A673 (cell line): ENCODE measurements at regions not wholly inside any gene's neighbourhood (a gene's known extent, or its start where the extent isn't known, plus 50 kb on each side); places are given as distances from the start of the nearest gene placed in this dataset.

Source experiments
- EZH2 ChIP-seq: fragments of 200-600 bp; sonication (generic); IDR thresholded peaks from 2 replicates; pipeline ENCODE4 v1.6.1; 2017; ENCODE audit warnings: borderline replicate concordance, low read depth, mild to moderate bottlenecking, mixed read lengths, antibody characterized with exemption, low read length; ENCODE audit not compliant: poor library complexity, severe bottlenecking
- TF ChIP-seq, protein P1 (sequence below): fragments of 300-800, 200-600 bp; sonication (generic); conservative IDR thresholded peaks from 2 replicates; pipeline ENCODE4 v1.5.1; 2017; ENCODE audit warnings: low read depth, mild to moderate bottlenecking, antibody characterized with exemption, low read length, moderate library complexity, mixed read lengths

GRCh38 chr20:6657904-6658303 lies 109.6 kb upstream of the BMP2 start:
- TF ChIP-seq, protein P1, sequence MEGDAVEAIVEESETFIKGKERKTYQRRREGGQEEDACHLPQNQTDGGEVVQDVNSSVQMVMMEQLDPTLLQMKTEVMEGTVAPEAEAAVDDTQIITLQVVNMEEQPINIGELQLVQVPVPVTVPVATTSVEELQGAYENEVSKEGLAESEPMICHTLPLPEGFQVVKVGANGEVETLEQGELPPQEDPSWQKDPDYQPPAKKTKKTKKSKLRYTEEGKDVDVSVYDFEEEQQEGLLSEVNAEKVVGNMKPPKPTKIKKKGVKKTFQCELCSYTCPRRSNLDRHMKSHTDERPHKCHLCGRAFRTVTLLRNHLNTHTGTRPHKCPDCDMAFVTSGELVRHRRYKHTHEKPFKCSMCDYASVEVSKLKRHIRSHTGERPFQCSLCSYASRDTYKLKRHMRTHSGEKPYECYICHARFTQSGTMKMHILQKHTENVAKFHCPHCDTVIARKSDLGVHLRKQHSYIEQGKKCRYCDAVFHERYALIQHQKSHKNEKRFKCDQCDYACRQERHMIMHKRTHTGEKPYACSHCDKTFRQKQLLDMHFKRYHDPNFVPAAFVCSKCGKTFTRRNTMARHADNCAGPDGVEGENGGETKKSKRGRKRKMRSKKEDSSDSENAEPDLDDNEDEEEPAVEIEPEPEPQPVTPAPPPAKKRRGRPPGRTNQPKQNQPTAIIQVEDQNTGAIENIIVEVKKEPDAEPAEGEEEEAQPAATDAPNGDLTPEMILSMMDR = no peak
- TF ChIP-seq EZH2 = no peak
